Activated T-cell treated with anti-CD3 and anti-CD28 coated beads, Interleukin-2, amount 50 U/mL, for 48 hours (primary cell): ENCODE measurements at regions not wholly inside any gene's neighbourhood (a gene's known extent, or its start where the extent isn't known, plus 50 kb on each side); places are given as distances from the start of the nearest gene placed in this dataset.

ENCODE experiments used
- DNase-seq, 2 experiments: peaks; one replicate each; pipeline ENCODE4 v3.0.0-alpha.2; 2020

- DNase-seq, result no peak
These were observed 76.4 kb downstream of the CXXC4 start for GRCh38 chr4:104418286-104418685.

GRCh38 chr4:104417357-104417882 lies 77.3 kb downstream of the CXXC4 start:
- no peak for DNase-seq

GRCh38 chr4:104416725-104417356 lies 77.9 kb downstream of the CXXC4 start:
- no peak for DNase-seq

- DNase-seq, result no peak
These were observed 81.2 kb downstream of the CXXC4 start for GRCh38 chr4:104413487-104413886.

GRCh38 chr4:104412344-104412743 lies 82.3 kb downstream of the CXXC4 start:
- no peak for DNase-seq

GRCh38 chr4:104411502-104411901 lies 83.2 kb downstream of the CXXC4 start:
- no peak for DNase-seq

- DNase-seq, result no peak
These were observed 85.8 kb downstream of the CXXC4 start for GRCh38 chr4:104408878-104409277.

GRCh38 chr4:104404361-104404760 lies 90.3 kb downstream of the CXXC4 start:
- DNase-seq, result no peak

GRCh38 chr4:104395168-104395614 lies 99.5 kb downstream of the CXXC4 start:
- no peak for DNase-seq

GRCh38 chr4:104394406-104395167 lies 100.1 kb downstream of the CXXC4 start:
- DNase-seq, result no peak

GRCh38 chr4:104393655-104394324 lies 100.9 kb downstream of the CXXC4 start:
- no peak for DNase-seq

- no peak for DNase-seq
These were observed 109.0 kb downstream of the CXXC4 start for GRCh38 chr4:104385713-104386112.

GRCh38 chr4:104382961-104383360 lies 111.7 kb downstream of the CXXC4 start:
- DNase-seq, result no peak

- no peak for DNase-seq
These were observed 113.0 kb downstream of the CXXC4 start for GRCh38 chr4:104381729-104382128.

- no peak for DNase-seq
These were observed 129.1 kb downstream of the CXXC4 start for GRCh38 chr4:104365618-104366017.

- DNase-seq, result no peak
These were observed 141.2 kb downstream of the CXXC4 start for GRCh38 chr4:104353481-104353880.

- no peak for DNase-seq
These were observed 142.5 kb downstream of the CXXC4 start for GRCh38 chr4:104352211-104352610.

- no peak for DNase-seq
These were observed 143.0 kb downstream of the CXXC4 start for GRCh38 chr4:104351706-104352105.

GRCh38 chr4:104345598-104346242 lies 149.0 kb downstream of the CXXC4 start:
- no peak for DNase-seq

GRCh38 chr4:104344342-104344980 lies 150.2 kb downstream of the CXXC4 start:
- no peak for DNase-seq

- no peak for DNase-seq
These were observed 160.3 kb downstream of the CXXC4 start for GRCh38 chr4:104334410-104334809.

GRCh38 chr4:104330125-104330905 lies 164.4 kb downstream of the CXXC4 start:
- no peak for DNase-seq
